ENCODE measurements at regions not wholly inside any gene's neighbourhood (a gene's known extent, or its start where the extent isn't known, plus 50 kb on each side); places are given as distances from the start of the nearest gene placed in this dataset.

DNA sequence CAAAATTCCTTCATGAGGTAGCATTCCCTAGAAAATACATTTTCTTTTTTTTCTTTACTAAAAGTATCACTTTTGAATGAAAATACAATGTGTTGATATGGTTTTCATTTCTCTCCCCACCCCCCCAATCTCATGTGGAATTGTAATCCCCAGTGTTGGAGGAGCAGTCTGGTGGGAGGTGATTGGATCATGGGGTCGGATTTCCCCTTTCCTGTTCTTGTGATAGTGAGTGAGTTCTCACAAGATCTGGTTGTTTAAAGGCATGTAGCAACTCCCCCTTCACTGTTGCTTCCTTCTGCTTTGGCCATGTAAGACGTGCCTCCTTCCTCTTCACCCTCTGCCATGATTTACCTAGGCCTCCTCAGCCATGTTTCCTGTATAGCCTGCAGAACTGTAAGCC, 790.3 kb upstream of the KCND2 start:
- Histone ChIP-seq H3K36me3 (no peaks in the 10 kb centered on the region), H3K4me3 (no peak overlapping the region), H3K27me3 (no peaks in the 10 kb centered on the region), H3K9me3 (no peaks in the 10 kb centered on the region), H3K27ac (no peak overlapping the region), H3K4me1 (no peaks in the 10 kb centered on the region)
- no peak for DNase-seq
- intact Hi-C loops (cut with DNase I; ENCODE audit: low total_unique reads), result no loop called here
- TF ChIP-seq POLR2A (IDR thresholded peaks at IDR 0.05) (no peak), CTCF (IDR thresholded peaks at IDR 0.05) (no peak)

DNA sequence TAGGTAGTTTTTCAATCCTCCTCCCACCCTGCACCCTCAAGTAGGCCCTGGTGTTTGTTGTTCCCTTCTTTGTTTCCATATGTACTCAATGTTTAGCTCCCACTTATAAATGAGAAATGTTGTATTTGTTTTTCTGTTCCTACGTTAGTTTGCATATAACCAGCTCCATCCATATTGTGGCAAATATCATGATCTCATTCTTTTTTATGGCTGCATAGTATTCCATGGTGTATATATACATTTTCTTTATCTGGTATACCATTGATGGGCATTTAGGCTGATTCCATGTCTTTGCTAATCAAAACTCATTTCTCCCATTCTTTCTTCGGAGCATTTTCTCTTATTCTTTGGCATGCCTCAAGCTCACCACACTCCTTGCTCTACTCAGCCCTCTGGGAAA, 789.6 kb upstream of the KCND2 start:
- no peak overlapping the region for H3K4me3 ChIP-seq
- no peaks in the 10 kb centered on the region for H3K9me3 ChIP-seq
- no peak overlapping the region for H3K27ac ChIP-seq
- intact Hi-C loops (cut with DNase I; ENCODE audit: low total_unique reads), result no loop called here
- H3K36me3 ChIP-seq, result no peaks in the 10 kb centered on the region
- no peak for DNase-seq
- TF ChIP-seq CTCF (IDR thresholded peaks at IDR 0.05), result no peak
- TF ChIP-seq POLR2A (IDR thresholded peaks at IDR 0.05), result no peak
- H3K27me3 ChIP-seq, result no peaks in the 10 kb centered on the region
- no peaks in the 10 kb centered on the region for H3K4me1 ChIP-seq

GRCh38 chr7:119514326-119514725, 758.6 kb upstream of the KCND2 start:
- Histone ChIP-seq H3K4me1 (no peaks in the 10 kb centered on the region), H3K9me3 (no peaks in the 10 kb centered on the region), H3K36me3 (peaks cover 0 to 2% of the 10 kb centered on the region in 2 donors), H3K27me3 (no peaks in the 10 kb centered on the region), H3K27ac (no peak overlapping the region), H3K4me3 (no peak overlapping the region)
- TF ChIP-seq POLR2A (IDR thresholded peaks at IDR 0.05) (no peak), CTCF (IDR thresholded peaks at IDR 0.05) (no peak)
- intact Hi-C loops (cut with DNase I; ENCODE audit: low total_unique reads), result no loop called here
- DNase-seq, result no peak

DNA sequence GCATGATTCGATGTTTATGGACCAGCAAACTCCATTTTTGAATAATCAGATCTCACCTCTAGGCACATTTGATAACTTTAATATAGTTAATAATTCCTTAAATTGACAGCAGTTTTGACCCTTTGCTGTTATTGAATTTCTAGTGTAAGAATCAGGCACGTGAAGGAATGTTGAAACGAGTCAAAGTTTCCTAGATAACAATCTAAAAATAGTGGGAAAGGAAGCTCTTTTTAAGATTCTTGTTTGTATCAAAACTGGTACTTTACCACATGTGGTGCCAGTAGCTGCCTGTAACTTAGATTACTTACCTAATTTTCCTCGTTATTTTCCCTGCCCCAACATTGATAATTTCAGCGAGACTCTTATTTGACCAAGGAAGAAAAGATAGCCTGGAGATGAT, 757.8 kb upstream of the KCND2 start:
- intact Hi-C loops (cut with DNase I; ENCODE audit: low total_unique reads), result no loop called here
- Histone ChIP-seq H3K4me3 (no peak overlapping the region), H3K27ac (no peak overlapping the region), H3K36me3 (peaks cover 0 to 2% of the 10 kb centered on the region in 2 donors), H3K27me3 (no peaks in the 10 kb centered on the region), H3K9me3 (no peaks in the 10 kb centered on the region), H3K4me1 (no peaks in the 10 kb centered on the region)
- DNase-seq, result no peak
- no peak for TF ChIP-seq CTCF (IDR thresholded peaks at IDR 0.05)
- TF ChIP-seq POLR2A (IDR thresholded peaks at IDR 0.05), result no peak

- no peak for DNase-seq
- intact Hi-C loops (cut with DNase I; ENCODE audit: low total_unique reads), result no loop called here
- TF ChIP-seq POLR2A (IDR thresholded peaks at IDR 0.05), result no peak
- no peak for TF ChIP-seq CTCF (IDR thresholded peaks at IDR 0.05)
These were observed 757.0 kb upstream of the KCND2 start for GRCh38 chr7:119515962-119516361.

More at GRCh38 chr7:119515962-119516361, 757.0 kb upstream of the KCND2 start:
- Histone ChIP-seq H3K4me1 (no peaks in the 10 kb centered on the region), H3K27me3 (no peaks in the 10 kb centered on the region), H3K36me3 (peaks cover 0 to 2% of the 10 kb centered on the region in 2 donors), H3K27ac (no peak overlapping the region), H3K9me3 (no peaks in the 10 kb centered on the region), H3K4me3 (no peak overlapping the region)
